ENCODE measurements at regions not wholly inside any gene's neighbourhood (a gene's known extent, or its start where the extent isn't known, plus 50 kb on each side); places are given as distances from the start of the nearest gene placed in this dataset.

DNA sequence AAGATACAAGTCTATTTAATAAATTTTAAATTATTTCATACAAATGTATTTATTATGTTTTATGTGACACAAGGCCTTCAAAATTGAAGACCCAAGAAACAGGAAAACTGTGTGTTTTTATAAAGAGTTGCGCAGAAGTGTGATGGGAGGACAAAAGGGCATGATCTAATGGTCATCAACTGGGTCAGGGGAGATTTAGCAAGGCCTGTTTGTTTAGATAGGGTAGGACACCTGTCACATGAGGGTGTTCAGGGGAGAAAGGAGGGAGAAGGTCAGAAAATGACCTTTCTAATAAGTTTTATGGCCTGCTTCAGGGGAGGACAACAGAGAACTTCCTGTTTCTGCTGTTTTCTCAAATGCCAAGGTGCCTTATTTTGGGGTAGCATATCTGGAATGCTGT is 528.8 kb downstream of the STK39 start:
- TF ChIP-seq EZH2phosphoT487 (IDR thresholded peaks at IDR 0.05; ENCODE audit: borderline replicate concordance, low read depth): no peak
- TF ChIP-seq, protein P1, sequence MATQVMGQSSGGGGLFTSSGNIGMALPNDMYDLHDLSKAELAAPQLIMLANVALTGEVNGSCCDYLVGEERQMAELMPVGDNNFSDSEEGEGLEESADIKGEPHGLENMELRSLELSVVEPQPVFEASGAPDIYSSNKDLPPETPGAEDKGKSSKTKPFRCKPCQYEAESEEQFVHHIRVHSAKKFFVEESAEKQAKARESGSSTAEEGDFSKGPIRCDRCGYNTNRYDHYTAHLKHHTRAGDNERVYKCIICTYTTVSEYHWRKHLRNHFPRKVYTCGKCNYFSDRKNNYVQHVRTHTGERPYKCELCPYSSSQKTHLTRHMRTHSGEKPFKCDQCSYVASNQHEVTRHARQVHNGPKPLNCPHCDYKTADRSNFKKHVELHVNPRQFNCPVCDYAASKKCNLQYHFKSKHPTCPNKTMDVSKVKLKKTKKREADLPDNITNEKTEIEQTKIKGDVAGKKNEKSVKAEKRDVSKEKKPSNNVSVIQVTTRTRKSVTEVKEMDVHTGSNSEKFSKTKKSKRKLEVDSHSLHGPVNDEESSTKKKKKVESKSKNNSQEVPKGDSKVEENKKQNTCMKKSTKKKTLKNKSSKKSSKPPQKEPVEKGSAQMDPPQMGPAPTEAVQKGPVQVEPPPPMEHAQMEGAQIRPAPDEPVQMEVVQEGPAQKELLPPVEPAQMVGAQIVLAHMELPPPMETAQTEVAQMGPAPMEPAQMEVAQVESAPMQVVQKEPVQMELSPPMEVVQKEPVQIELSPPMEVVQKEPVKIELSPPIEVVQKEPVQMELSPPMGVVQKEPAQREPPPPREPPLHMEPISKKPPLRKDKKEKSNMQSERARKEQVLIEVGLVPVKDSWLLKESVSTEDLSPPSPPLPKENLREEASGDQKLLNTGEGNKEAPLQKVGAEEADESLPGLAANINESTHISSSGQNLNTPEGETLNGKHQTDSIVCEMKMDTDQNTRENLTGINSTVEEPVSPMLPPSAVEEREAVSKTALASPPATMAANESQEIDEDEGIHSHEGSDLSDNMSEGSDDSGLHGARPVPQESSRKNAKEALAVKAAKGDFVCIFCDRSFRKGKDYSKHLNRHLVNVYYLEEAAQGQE (IDR thresholded peaks at IDR 0.05; ENCODE audit: low read depth, low read length): no peak
- TF ChIP-seq CTCF (IDR thresholded peaks at IDR 0.05): no peak
- no peak for TF ChIP-seq EP300 (IDR thresholded peaks at IDR 0.05; ENCODE audit: borderline replicate concordance in 1 of 2, low read depth in 1 of 2, low read length in 1 of 2)

Measured in SK-N-SH (cell line).